HCT116 (cell line): ENCODE measurements at regions not wholly inside any gene's neighbourhood (a gene's known extent, or its start where the extent isn't known, plus 50 kb on each side); places are given as distances from the start of the nearest gene placed in this dataset.
A peak's percentile ranks its signal among the peaks of the same experiment; 100 is the strongest.

Experiments
- ATAC-seq: fragments of 200-7000 bp; cut with Tn5 transposase; 2 replicates; pipeline ENCODE4 v1.9.1; 2020; ENCODE audit warnings: mild to moderate bottlenecking, moderate library complexity
- BruUV-seq: library from RNA; stranded (reverse); fragments of 400-500 nt; replicated peaks from 2 replicates; lab custom pipeline; 2021; lab: Mats Ljungman, UMichigan
- CTCF ChIA-PET: fragments of 300-600 bp; sonication (Branson Sonifier 250); formaldehyde crosslinking; loops from one replicate; lab custom pipeline; 2021; ENCODE audit warnings: antibody characterized with exemption; lab: Charles Lee
- POLR2A ChIA-PET: fragments of 300-600, 350-600 bp; sonication (Branson Sonifier 250); formaldehyde crosslinking; loops from one replicate; lab custom pipeline; 2021; ENCODE audit warnings: antibody characterized with exemption; lab: Charles Lee
- RAD21 ChIA-PET, 2 experiments: fragments of 300-600 bp; sonication (Branson Sonifier 250); formaldehyde crosslinking; loops; one replicate each; lab custom pipeline; 2023; ENCODE audit warnings: low total read pairs in 2 of 2; ENCODE audit not compliant: uncharacterized antibody in 2 of 2, unreplicated experiment in 2 of 2, low non-redundant PET in 1 of 2; lab: Charles Lee
- DNase-seq: peaks from one replicate; pipeline ENCODE4 v3.0.0-alpha.2; 2010; ENCODE audit warnings: low read depth, low spot score
- H2AFZ ChIP-seq: fragments of 200-600 bp; shearing (Covaris generic), sonication (generic); 2 replicates; pipeline ENCODE4 v1.6.1; 2017; ENCODE audit warnings: low read depth, mixed run types, mixed read lengths, antibody characterized with exemption, low read length; ENCODE audit not compliant: poor library complexity, severe bottlenecking
- H3K27ac ChIP-seq: 2 replicates; pipeline ENCODE4 v1.5.1; 2012; ENCODE audit warnings: low read depth, low read length
- H3K27me3 ChIP-seq: fragments of 200-600 bp; sonication (generic); 2 replicates; pipeline ENCODE4 v1.6.1; 2016; ENCODE audit warnings: mixed run types, low read length, mixed read lengths; ENCODE audit not compliant: insufficient read depth
- H3K36me3 ChIP-seq, 2 experiments: fragments of 200-500 bp in 1 of 2; fragments of 200-600 bp in 1 of 2; sonication (Bioruptor generic) in 1 of 2; sonication (generic) in 1 of 2; 2 replicates each; pipeline versions ENCODE4 v1.5.1 to v1.6.1; 2014 to 2016; ENCODE audit warnings: low read length in 2 of 2, inconsistent platforms in 1 of 2, mixed read lengths in 1 of 2, mixed run types in 1 of 2; ENCODE audit not compliant: insufficient read depth in 2 of 2, control insufficient read depth in 1 of 2
- H3K4me1 ChIP-seq, 2 experiments: fragments of 200-600 bp in 1 of 2; sonication (generic) in 1 of 2; 2 replicates each; pipeline versions ENCODE4 v1.5.1 to v1.6.1; 2012 to 2017; ENCODE audit warnings: low read length in 2 of 2, inconsistent platforms in 1 of 2, mild to moderate bottlenecking in 1 of 2, mixed read lengths in 1 of 2, mixed run types in 1 of 2, moderate library complexity in 1 of 2; ENCODE audit not compliant: insufficient read depth in 2 of 2, control insufficient read depth in 1 of 2
- H3K4me2 ChIP-seq: fragments of 200-600 bp; sonication (generic); 2 replicates; pipeline ENCODE4 v1.6.1; 2017; ENCODE audit warnings: mixed run types, low read length, mixed read lengths
- H3K4me3 ChIP-seq, 2 experiments: fragments of 200-600 bp in 1 of 2; sonication (generic) in 1 of 2; replicated peaks in 1 of 2; 2 replicates each; pipeline ENCODE4 v1.5.1; 2011 to 2016; ENCODE audit warnings: low read length in 2 of 2, control low read depth in 1 of 2, low read depth in 1 of 2, mild to moderate bottlenecking in 1 of 2, mixed read lengths in 1 of 2, mixed run types in 1 of 2
- H3K79me2 ChIP-seq: fragments of 200-600 bp; sonication (generic); 2 replicates; pipeline ENCODE4 v1.6.1; 2017; ENCODE audit warnings: mild to moderate bottlenecking, mixed run types, low read length, moderate library complexity, mixed read lengths; ENCODE audit not compliant: insufficient read depth
- H3K9ac ChIP-seq: fragments of 200-600 bp; sonication (generic); 2 replicates; pipeline ENCODE4 v1.6.1; 2016; ENCODE audit warnings: low read length, mixed read lengths
- H3K9me2 ChIP-seq: fragments of 200-600 bp; sonication (generic), shearing (Covaris generic); 2 replicates; pipeline ENCODE4 v1.6.1; 2017; ENCODE audit warnings: mixed run types, mild to moderate bottlenecking, moderate library complexity; ENCODE audit not compliant: insufficient read depth
- H3K9me3 ChIP-seq, 2 experiments: fragments of 200-500 bp in 1 of 2; fragments of 200-600 bp in 1 of 2; sonication (Bioruptor generic) in 1 of 2; sonication (generic) in 1 of 2; 2 replicates each; pipeline ENCODE4 v1.6.1; 2014 to 2017; ENCODE audit warnings: low read length in 2 of 2, mixed read lengths in 2 of 2, inconsistent platforms in 1 of 2, low read depth in 1 of 2, mild to moderate bottlenecking in 1 of 2, mixed run types in 1 of 2, moderate library complexity in 1 of 2; ENCODE audit not compliant: control insufficient read depth in 1 of 2, insufficient read depth in 1 of 2
- H4K20me1 ChIP-seq: fragments of 200-600 bp; sonication (generic), shearing (Covaris generic); 2 replicates; pipeline ENCODE4 v1.6.1; 2017; ENCODE audit warnings: mixed run types, mild to moderate bottlenecking, moderate library complexity; ENCODE audit not compliant: insufficient read depth
- ATF3 ChIP-seq: IDR thresholded peaks from 2 replicates; pipeline ENCODE4 v1.6.1; 2012
- CEBPB ChIP-seq: IDR thresholded peaks from 2 replicates; pipeline ENCODE4 v1.6.1; 2012; ENCODE audit warnings: low read depth
- CTCF ChIP-seq, 3 experiments: fragments of 200-600 bp in 1 of 3; sonication (generic) in 1 of 3; IDR thresholded peaks in 2 of 3; conservative IDR thresholded peaks in 1 of 3; 2 replicates each; pipeline ENCODE4 v1.5.1; 2012 to 2017; ENCODE audit warnings: low read depth in 2 of 3, low read length in 2 of 3, antibody characterized with exemption in 1 of 3, borderline replicate concordance in 1 of 3, control low read depth in 1 of 3, mild to moderate bottlenecking in 1 of 3, mixed read lengths in 1 of 3, mixed run types in 1 of 3, moderate library complexity in 1 of 3; ENCODE audit not compliant: insufficient read depth in 1 of 3
- EGR1 ChIP-seq: IDR thresholded peaks from 2 replicates; pipeline ENCODE4 v1.6.1; 2012; ENCODE audit warnings: low read depth
- ELF1 ChIP-seq: IDR thresholded peaks from 2 replicates; pipeline ENCODE4 v1.6.1; 2012; ENCODE audit warnings: low read depth, borderline replicate concordance
- FOSL1 ChIP-seq: IDR thresholded peaks from 2 replicates; pipeline ENCODE4 v1.6.1; 2012; ENCODE audit warnings: low read depth
- JUND ChIP-seq: IDR thresholded peaks from 2 replicates; pipeline ENCODE4 v1.6.1; 2012
- MAX ChIP-seq: IDR thresholded peaks from 2 replicates; pipeline ENCODE4 v1.6.1; 2012
- POLR2A ChIP-seq: IDR thresholded peaks from 2 replicates; pipeline ENCODE4 v1.7.0; 2011; ENCODE audit warnings: borderline replicate concordance; ENCODE audit not compliant: insufficient read depth, insufficient read length; ENCODE audit errors: extremely low read depth
- POLR2AphosphoS5 ChIP-seq: IDR thresholded peaks from 2 replicates; pipeline ENCODE4 v1.6.1; 2011; ENCODE audit warnings: mild to moderate bottlenecking, low read depth, low read length, moderate library complexity
- SIN3A ChIP-seq: IDR thresholded peaks from 2 replicates; pipeline ENCODE4 v1.6.1; 2012; ENCODE audit warnings: low read depth
- SP1 ChIP-seq: IDR thresholded peaks from 2 replicates; pipeline ENCODE4 v1.6.1; 2012; ENCODE audit warnings: low read depth
- SRF ChIP-seq: IDR thresholded peaks from 2 replicates; pipeline ENCODE4 v1.6.1; 2012; ENCODE audit warnings: low read depth
- TCF7L2 ChIP-seq: IDR thresholded peaks from 2 replicates; pipeline ENCODE4 v1.7.0; 2011; ENCODE audit warnings: borderline replicate concordance, inconsistent platforms; ENCODE audit not compliant: insufficient read depth, insufficient read length; ENCODE audit errors: extremely low read depth
- ZFX ChIP-seq: fragments of 450-650 bp; IDR thresholded peaks from 2 replicates; pipeline ENCODE4 v1.6.1; 2017
- intact Hi-C: fragments of 100-400 bp; cut with micrococcal nuclease; formaldehyde crosslinking; loops from 2 replicates; pipeline ENCODE4 v1.10.0; 2022

- ChIA-PET CTCF (no interaction called here), RAD21 (no interaction called here), POLR2A (no interaction called here)
- BruUV-seq: no TSS peak
- ATAC-seq: no peak
- no peak overlapping the region for H2AFZ ChIP-seq
- DNase-seq: no peak
- no peaks in the 10 kb centered on the region for H3K27me3 ChIP-seq
- no peaks in the 10 kb centered on the region for H4K20me1 ChIP-seq
- H3K36me3 ChIP-seq: no peaks in the 10 kb centered on the region
- H3K9ac ChIP-seq: no peak overlapping the region
- H3K27ac ChIP-seq: no peak overlapping the region
- no peak overlapping the region for H3K4me2 ChIP-seq
- no peaks in the 10 kb centered on the region for H3K9me3 ChIP-seq
- no peak for TF ChIP-seq TCF7L2
- no peaks in the 10 kb centered on the region for H3K79me2 ChIP-seq
- H3K4me3 ChIP-seq: no peak overlapping the region
- no peaks in the 10 kb centered on the region for H3K4me1 ChIP-seq
- H3K9me2 ChIP-seq: no peaks in the 10 kb centered on the region
- intact Hi-C loops: no loop called here
Measured at GRCh38 chr7:109522585-109522984, 952.9 kb downstream of the DNAJB9 start.

GRCh38 chr7:109527833-109528232, 958.2 kb downstream of the DNAJB9 start:
- no peak for ATAC-seq
- H3K27ac ChIP-seq: no peak overlapping the region
- intact Hi-C loops: no loop called here
- H3K4me3 ChIP-seq: no peak overlapping the region
- H3K4me1 ChIP-seq: no peaks in the 10 kb centered on the region
- CTCF ChIA-PET: no interaction called here
- no peaks in the 10 kb centered on the region for H4K20me1 ChIP-seq
- no peaks in the 10 kb centered on the region for H3K9me2 ChIP-seq
- H3K9ac ChIP-seq: no peak overlapping the region
- H3K27me3 ChIP-seq: no peaks in the 10 kb centered on the region
- H2AFZ ChIP-seq: peak overlapping the region; percentile 51
- H3K79me2 ChIP-seq: no peaks in the 10 kb centered on the region
- TF ChIP-seq CTCF (IDR thresholded peaks at IDR 0.05 in 2 of 3, conservative IDR thresholded peaks at IDR 0.05 in 1 of 3; ENCODE audit: borderline replicate concordance in 1 of 3, insufficient read depth in 1 of 3, low read depth in 2 of 3, low read length in 2 of 3): no peak
- no peak for TF ChIP-seq ELF1
- no peak for TF ChIP-seq MAX
- TF ChIP-seq CEBPB: no peak
- no peak for TF ChIP-seq EGR1
- no peak for TF ChIP-seq SRF
- TF ChIP-seq FOSL1: no peak
- no peak for TF ChIP-seq ATF3
- no peak for TF ChIP-seq JUND
- TF ChIP-seq POLR2A: no peak
- no peak for TF ChIP-seq TCF7L2
- no peak for TF ChIP-seq SP1
- no peak for TF ChIP-seq ZFX
- no peak for TF ChIP-seq SIN3A
- TF ChIP-seq POLR2AphosphoS5: no peak
- TF ChIP-seq, all 23 proteins: peak for 0
- RAD21 ChIA-PET: no interaction called here
- BruUV-seq: no TSS peak
- Histone ChIP-seq H3K4me2 (no peak overlapping the region), H3K9me3 (no peaks in the 10 kb centered on the region), H3K36me3 (no peaks in the 10 kb centered on the region)
- POLR2A ChIA-PET: no interaction called here
- no peak for DNase-seq
